ENCODE measurements at regions not wholly inside any gene's neighbourhood (a gene's known extent, or its start where the extent isn't known, plus 50 kb on each side); places are given as distances from the start of the nearest gene placed in this dataset.
"Not testable (repeated sequence)": the region's sequence is repeated elsewhere in the genome, so short reads cannot be mapped to it uniquely, and the experiment has no call there.

DNA sequence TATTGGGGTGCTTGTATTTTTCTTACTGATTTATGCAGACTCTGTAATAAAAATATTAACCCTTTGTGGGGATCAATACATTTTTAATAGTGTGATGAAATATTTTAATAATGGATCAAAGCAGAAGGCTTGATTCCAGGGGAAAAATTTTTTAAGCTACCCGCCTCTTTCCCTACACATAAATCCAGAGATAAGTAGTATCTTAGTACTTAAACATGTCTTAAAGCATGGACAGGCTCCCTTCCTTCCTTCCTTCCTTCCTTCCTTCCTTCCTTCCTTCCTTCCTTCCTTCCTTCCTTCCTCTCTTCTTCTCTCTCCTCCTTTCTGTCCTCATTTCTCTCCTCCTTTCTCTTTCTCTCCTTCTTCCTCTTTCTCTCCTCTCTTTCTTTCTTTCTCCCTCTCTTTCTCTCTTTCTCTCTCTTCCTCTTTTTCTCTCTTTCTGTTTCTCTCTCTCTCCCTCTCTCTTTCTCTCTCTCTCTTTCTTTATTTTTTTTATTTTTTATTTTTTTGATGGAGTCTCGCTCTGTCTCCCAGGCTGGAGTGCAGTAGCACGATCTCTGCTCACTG, 78.0 kb upstream of the SPRY4 start:
- Mint-ChIP-seq H3K36me3 (ENCODE audit: low read depth) (no peaks in the 10 kb centered on the region), H3K27me3 (no peaks in the 10 kb centered on the region), H3K27ac (no peak overlapping the region), H3K4me1 (no peaks in the 10 kb centered on the region), H3K4me3 (no peak overlapping the region), H3K9me3 (no peaks in the 10 kb centered on the region)
- ChIA-PET POLR2A (interaction anchor here (0.8 kb wide), 1 partner anchor 17 kb away, joined by 3 read pairs; no protein-coding TSS in a partner anchor), CTCF (no interaction called here)
- DNase-seq: no peak

- no peaks in the 10 kb centered on the region for H3K4me1 Mint-ChIP-seq
- peaks cover 11% of the 10 kb centered on the region for H3K9me3 Mint-ChIP-seq
- DNase-seq: no peak
- peaks cover 3% of the 10 kb centered on the region for H3K27me3 Mint-ChIP-seq
- H3K36me3 Mint-ChIP-seq (ENCODE audit: low read depth): peaks cover 7% of the 10 kb centered on the region
- H3K4me3 Mint-ChIP-seq: no peak overlapping the region
- ChIA-PET CTCF (no interaction called here), POLR2A (no interaction called here)
- H3K27ac Mint-ChIP-seq: no peak overlapping the region
Observed at GRCh38 chr5:142400415-142400814, 75.6 kb upstream of the SPRY4 start.

- H3K4me3 Mint-ChIP-seq: no peak overlapping the region
- peaks cover 7% of the 10 kb centered on the region for H3K36me3 Mint-ChIP-seq (ENCODE audit: low read depth)
- H3K27me3 Mint-ChIP-seq: peaks cover 3% of the 10 kb centered on the region
- H3K9me3 Mint-ChIP-seq: peaks cover 11% of the 10 kb centered on the region
- CTCF ChIA-PET: no interaction called here
- POLR2A ChIA-PET: no interaction called here
- no peaks in the 10 kb centered on the region for H3K4me1 Mint-ChIP-seq
- no peak overlapping the region for H3K27ac Mint-ChIP-seq
- no peak for DNase-seq
Observed at GRCh38 chr5:142399891-142400290, 75.1 kb upstream of the SPRY4 start.

DNA sequence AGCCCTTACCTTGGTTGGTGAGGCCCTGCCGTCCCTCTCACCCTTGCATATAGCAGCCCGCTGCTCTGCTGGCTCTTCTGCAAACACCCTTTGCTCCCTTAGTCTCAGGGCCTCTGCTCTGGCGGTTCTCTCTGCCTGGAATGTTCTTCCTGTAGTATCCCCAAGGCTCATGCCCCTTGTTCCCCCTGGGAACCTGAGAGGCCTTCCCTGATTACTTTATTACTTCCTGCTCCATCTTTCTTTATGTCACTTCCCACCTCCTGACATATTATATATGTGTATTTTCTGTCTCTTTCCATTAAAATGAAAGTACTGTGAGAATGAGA, 73.9 kb upstream of the SPRY4 start:
- ChIA-PET CTCF (no interaction called here), POLR2A (no interaction called here)
- DNase-seq: no peak
- Mint-ChIP-seq H3K36me3 (ENCODE audit: low read depth) (peaks cover 7% of the 10 kb centered on the region), H3K27me3 (peaks cover 3% of the 10 kb centered on the region), H3K27ac (no peak overlapping the region), H3K4me3 (no peak overlapping the region), H3K9me3 (peaks cover 11% of the 10 kb centered on the region), H3K4me1 (no peaks in the 10 kb centered on the region)

GRCh38 chr5:142398011-142398729, 73.3 kb upstream of the SPRY4 start:
- CTCF ChIA-PET: not testable (repeated sequence)

DNA sequence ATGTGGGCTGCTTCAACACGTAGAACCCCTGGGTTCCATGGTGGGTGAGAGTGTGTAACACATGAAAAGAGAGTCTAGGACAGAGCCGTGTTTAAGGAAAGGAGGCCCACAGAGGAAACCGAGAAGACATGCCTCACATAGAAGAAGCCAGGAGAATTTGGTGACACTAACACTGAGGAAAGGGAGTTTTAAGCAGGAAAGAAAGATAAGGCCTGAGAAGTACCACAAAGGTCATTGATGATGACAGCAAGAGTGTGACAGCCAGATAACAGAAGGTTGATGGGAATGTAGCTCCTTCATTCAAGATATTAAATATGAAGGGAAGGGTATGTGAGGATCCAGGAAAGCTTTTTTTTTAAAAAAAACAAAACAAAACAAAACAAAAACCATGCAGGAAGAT, 72.4 kb upstream of the SPRY4 start:
- Mint-ChIP-seq H3K27me3 (peaks cover 3% of the 10 kb centered on the region), H3K4me1 (no peaks in the 10 kb centered on the region), H3K9me3 (peaks cover 11% of the 10 kb centered on the region), H3K4me3 (no peak overlapping the region), H3K36me3 (ENCODE audit: low read depth) (peaks cover 7% of the 10 kb centered on the region), H3K27ac (no peak overlapping the region)
- DNase-seq: no peak
- POLR2A ChIA-PET: no interaction called here
- CTCF ChIA-PET: no interaction called here

More at GRCh38 chr5:142398011-142398729, 73.3 kb upstream of the SPRY4 start:
- peaks cover 11% of the 10 kb centered on the region for H3K9me3 Mint-ChIP-seq
- POLR2A ChIA-PET; H3K27me3 Mint-ChIP-seq; H3K36me3 Mint-ChIP-seq (ENCODE audit: low read depth); DNase-seq; H3K4me1 Mint-ChIP-seq; H3K27ac Mint-ChIP-seq; H3K4me3 Mint-ChIP-seq: not testable (repeated sequence)

- Mint-ChIP-seq H3K27me3 (peaks cover 3% of the 10 kb centered on the region), H3K4me1 (no peaks in the 10 kb centered on the region), H3K4me3 (no peak overlapping the region), H3K27ac (no peak overlapping the region), H3K36me3 (ENCODE audit: low read depth) (peaks cover 7% of the 10 kb centered on the region), H3K9me3 (peaks cover 11% of the 10 kb centered on the region)
- DNase-seq: no peak
- ChIA-PET POLR2A (no interaction called here), CTCF (no interaction called here)
Observed at GRCh38 chr5:142396436-142397038, 71.7 kb upstream of the SPRY4 start.

GRCh38 chr5:142395334-142395733, 70.5 kb upstream of the SPRY4 start:
- Mint-ChIP-seq H3K9me3 (peaks cover 11% of the 10 kb centered on the region), H3K27ac (no peak overlapping the region), H3K27me3 (peaks cover 5% of the 10 kb centered on the region), H3K4me1 (no peaks in the 10 kb centered on the region), H3K4me3 (no peak overlapping the region), H3K36me3 (ENCODE audit: low read depth) (peaks cover 7% of the 10 kb centered on the region)
- ChIA-PET POLR2A (no interaction called here), CTCF (no interaction called here)
- no peak for DNase-seq

GRCh38 chr5:142391058-142391845, 66.4 kb upstream of the SPRY4 start:
- H3K4me1 Mint-ChIP-seq: peaks cover 1% of the 10 kb centered on the region
- H3K9me3 Mint-ChIP-seq: peaks cover 7% of the 10 kb centered on the region
- H3K36me3 Mint-ChIP-seq (ENCODE audit: low read depth): peaks cover 6% of the 10 kb centered on the region
- no peak overlapping the region for H3K4me3 Mint-ChIP-seq
- ChIA-PET POLR2A (no interaction called here), CTCF (no interaction called here)
- no peak overlapping the region for H3K27ac Mint-ChIP-seq
- peaks cover 5% of the 10 kb centered on the region for H3K27me3 Mint-ChIP-seq
- DNase-seq: no peak

DNA sequence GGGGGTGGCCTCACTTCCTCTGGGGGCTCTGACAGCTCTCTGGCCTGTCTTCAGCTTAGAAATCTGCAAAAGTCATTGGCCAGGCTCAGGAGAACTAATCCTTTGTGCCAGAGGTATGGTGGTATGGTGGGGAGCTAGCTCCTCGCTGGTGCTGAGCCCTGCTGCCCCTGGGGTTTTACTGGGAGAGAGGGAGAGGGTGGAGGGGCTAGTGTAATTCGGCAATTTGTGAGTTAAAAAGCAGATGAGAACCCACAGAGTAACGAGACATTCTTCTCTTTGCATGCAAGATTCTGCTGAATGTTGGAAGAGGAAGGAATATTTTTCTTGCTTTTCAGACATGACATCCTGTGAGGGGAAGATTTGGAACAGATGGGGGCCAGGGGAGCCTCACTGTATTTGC, 65.5 kb upstream of the SPRY4 start:
- Mint-ChIP-seq H3K27ac (no peak overlapping the region), H3K27me3 (peaks cover 2% of the 10 kb centered on the region), H3K9me3 (no peaks in the 10 kb centered on the region), H3K4me3 (no peak overlapping the region), H3K4me1 (peaks cover 1% of the 10 kb centered on the region), H3K36me3 (ENCODE audit: low read depth) (no peaks in the 10 kb centered on the region)
- no peak for DNase-seq
- ChIA-PET CTCF (no interaction called here), POLR2A (no interaction called here)

GRCh38 chr5:142388696-142389095, 63.9 kb upstream of the SPRY4 start:
- H3K27me3 Mint-ChIP-seq: peaks cover 2% of the 10 kb centered on the region
- POLR2A ChIA-PET: no interaction called here
- H3K27ac Mint-ChIP-seq: no peak overlapping the region
- H3K9me3 Mint-ChIP-seq: no peaks in the 10 kb centered on the region
- H3K4me1 Mint-ChIP-seq: peaks cover 6% of the 10 kb centered on the region
- no peaks in the 10 kb centered on the region for H3K36me3 Mint-ChIP-seq (ENCODE audit: low read depth)
- CTCF ChIA-PET: no interaction called here
- H3K4me3 Mint-ChIP-seq: no peak overlapping the region
- no peak for DNase-seq

DNA sequence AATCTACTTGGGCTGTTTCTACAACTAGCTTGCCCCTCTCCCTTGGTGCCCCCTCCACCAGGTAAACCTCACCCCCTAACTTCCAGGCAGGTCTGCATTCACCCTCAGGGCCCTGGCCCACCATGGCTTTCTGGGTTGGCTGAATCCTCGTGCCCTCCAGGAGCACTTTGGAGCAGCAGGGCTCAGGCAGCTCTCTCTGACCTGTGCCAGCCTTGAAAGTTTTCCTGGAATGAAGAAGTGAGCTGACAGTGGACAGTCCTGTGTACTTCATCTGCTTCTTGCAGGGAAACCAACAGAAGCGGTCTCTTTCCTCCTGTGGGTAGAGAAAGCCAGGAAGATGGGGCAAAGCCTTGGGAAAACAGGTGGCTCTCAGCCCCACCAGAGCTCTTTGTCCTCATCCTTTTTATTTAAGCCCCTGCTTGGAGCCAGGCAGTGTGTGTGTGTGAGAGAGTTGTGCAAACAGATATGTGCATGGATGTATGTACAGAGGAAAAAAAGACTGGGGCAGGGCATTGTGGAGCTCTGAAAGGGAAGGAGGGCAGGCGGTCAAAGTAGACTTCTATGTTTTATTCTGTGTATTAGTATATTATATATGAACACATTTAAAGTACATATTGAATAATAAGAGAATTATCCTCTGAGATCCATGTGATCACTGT, 62.3 kb upstream of the SPRY4 start:
- H3K9me3 Mint-ChIP-seq: no peaks in the 10 kb centered on the region
- no peaks in the 10 kb centered on the region for H3K36me3 Mint-ChIP-seq (ENCODE audit: low read depth)
- peaks cover 6% of the 10 kb centered on the region for H3K4me1 Mint-ChIP-seq
- POLR2A ChIA-PET: interaction anchor here (0.7 kb wide), 1 partner anchor 13 kb away, joined by 3 read pairs; no protein-coding TSS in a partner anchor
- CTCF ChIA-PET: interaction anchor here (0.5 kb wide), 1 partner anchor 102 kb away, joined by 3 read pairs; no protein-coding TSS in a partner anchor
- no peak overlapping the region for H3K27ac Mint-ChIP-seq
- no peak overlapping the region for H3K4me3 Mint-ChIP-seq
- peaks cover 2% of the 10 kb centered on the region for H3K27me3 Mint-ChIP-seq
- no peak for DNase-seq
